ENCODE measurements at regions not wholly inside any gene's neighbourhood (a gene's known extent, or its start where the extent isn't known, plus 50 kb on each side); places are given as distances from the start of the nearest gene placed in this dataset.

DNA sequence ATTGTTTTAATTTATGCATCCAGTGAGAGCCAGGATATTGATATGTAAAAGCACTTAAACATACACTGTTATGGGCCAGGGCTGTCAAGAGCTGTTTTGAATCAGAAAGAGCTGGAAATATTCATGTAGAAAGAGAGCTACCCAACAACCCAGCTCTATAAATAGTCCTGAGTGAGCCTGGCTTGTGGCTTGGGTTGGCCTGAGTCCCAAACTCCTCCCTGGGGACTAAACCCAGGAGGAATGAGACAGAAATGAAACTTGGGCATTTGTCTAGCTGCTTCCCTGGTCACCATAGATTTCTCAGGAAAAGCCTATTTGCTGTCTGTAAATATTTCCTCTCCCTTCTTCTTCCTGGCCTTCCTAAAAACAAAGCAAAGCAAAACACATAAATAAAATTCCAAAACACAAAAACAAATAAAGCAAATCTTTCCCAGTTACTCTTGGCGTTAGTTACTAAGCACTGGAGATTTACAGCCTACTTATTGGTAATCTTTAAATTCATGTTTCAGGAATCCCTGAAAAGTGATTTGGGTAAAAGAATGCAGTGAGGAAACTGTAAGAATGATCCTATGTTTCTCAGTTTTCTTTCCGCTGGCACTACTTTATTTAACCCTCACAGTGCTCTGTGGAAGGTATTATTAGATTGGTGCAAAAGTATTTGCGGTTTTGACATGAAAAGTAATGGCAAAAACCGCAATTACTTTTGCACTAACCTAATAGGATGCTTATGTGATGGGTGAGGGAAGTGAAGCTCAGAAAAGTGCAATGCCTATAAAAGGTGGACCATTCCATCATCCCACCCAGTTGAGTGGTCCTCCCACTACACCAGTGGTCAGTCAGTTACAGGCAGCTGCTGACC is 111.8 kb downstream of the CARTPT start:
- H3K4me1 Mint-ChIP-seq (ENCODE audit: low read depth) = no peaks in the 10 kb centered on the region
- TF ChIP-seq, protein P1, sequence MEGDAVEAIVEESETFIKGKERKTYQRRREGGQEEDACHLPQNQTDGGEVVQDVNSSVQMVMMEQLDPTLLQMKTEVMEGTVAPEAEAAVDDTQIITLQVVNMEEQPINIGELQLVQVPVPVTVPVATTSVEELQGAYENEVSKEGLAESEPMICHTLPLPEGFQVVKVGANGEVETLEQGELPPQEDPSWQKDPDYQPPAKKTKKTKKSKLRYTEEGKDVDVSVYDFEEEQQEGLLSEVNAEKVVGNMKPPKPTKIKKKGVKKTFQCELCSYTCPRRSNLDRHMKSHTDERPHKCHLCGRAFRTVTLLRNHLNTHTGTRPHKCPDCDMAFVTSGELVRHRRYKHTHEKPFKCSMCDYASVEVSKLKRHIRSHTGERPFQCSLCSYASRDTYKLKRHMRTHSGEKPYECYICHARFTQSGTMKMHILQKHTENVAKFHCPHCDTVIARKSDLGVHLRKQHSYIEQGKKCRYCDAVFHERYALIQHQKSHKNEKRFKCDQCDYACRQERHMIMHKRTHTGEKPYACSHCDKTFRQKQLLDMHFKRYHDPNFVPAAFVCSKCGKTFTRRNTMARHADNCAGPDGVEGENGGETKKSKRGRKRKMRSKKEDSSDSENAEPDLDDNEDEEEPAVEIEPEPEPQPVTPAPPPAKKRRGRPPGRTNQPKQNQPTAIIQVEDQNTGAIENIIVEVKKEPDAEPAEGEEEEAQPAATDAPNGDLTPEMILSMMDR (IDR thresholded peaks at IDR 0.05; ENCODE audit: unreplicated experiment) = no peak
- no peaks in the 10 kb centered on the region for H3K27me3 Mint-ChIP-seq
- DNase-seq (ENCODE audit: low spot score, unreplicated experiment) = no peak
- no peak overlapping the region for H3K4me3 Mint-ChIP-seq (ENCODE audit: low read depth)
- H3K27ac Mint-ChIP-seq = no peak overlapping the region
- H3K36me3 Mint-ChIP-seq (ENCODE audit: insufficient read depth) = no peaks in the 10 kb centered on the region
- peaks cover 12% of the 10 kb centered on the region for H3K9me3 Mint-ChIP-seq (ENCODE audit: low read depth)

DNA sequence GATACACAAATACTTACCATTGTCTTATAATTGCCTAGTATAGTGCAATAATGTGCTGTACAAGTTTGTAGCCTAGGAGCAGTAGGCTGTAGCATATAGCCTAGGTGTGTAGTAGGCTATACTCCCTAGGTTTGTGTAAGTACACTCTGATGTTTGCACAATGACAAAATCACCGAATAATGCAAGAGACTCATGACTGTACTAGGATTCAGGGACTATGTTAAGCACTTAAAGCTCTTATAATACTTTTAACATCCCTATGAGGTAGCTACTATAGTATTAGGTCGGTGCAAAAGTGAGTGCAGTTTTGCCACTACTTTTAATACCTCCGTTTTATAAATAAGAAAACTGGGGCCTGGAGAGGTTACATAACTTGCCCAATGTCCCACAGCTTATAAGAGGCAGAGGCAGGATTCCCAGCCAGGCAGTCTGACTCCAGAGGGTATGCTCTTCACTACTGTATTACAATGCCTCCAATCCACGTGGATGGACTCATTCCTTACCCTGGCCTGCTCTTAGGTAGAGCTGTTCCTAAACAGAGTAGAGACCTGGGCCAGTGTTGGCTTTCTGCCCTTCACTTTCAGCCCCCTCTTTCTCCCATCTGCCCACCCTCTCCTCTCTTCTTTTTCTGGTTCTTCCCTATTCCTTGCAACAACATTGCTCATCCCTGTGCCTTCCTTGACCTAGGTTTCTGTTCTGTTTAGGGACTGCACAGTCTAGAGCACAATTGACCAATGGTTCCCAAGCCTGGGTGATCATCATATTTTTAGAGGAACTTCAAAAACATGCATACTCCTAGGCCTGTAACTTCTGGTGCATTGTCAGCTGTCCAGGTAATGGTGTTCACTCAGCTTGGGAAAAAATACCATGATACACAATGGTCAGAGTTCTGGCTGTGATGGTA is 114.0 kb downstream of the CARTPT start:
- DNase-seq (ENCODE audit: low spot score, unreplicated experiment) = no peak
- H3K9me3 Mint-ChIP-seq (ENCODE audit: low read depth) = no peaks in the 10 kb centered on the region
- H3K27me3 Mint-ChIP-seq = no peaks in the 10 kb centered on the region
- no peaks in the 10 kb centered on the region for H3K4me1 Mint-ChIP-seq (ENCODE audit: low read depth)
- TF ChIP-seq, protein P1 (IDR thresholded peaks at IDR 0.05; ENCODE audit: unreplicated experiment) = no peak
- H3K27ac Mint-ChIP-seq = no peak overlapping the region
- H3K4me3 Mint-ChIP-seq (ENCODE audit: low read depth) = no peak overlapping the region
- no peaks in the 10 kb centered on the region for H3K36me3 Mint-ChIP-seq (ENCODE audit: insufficient read depth)

DNA sequence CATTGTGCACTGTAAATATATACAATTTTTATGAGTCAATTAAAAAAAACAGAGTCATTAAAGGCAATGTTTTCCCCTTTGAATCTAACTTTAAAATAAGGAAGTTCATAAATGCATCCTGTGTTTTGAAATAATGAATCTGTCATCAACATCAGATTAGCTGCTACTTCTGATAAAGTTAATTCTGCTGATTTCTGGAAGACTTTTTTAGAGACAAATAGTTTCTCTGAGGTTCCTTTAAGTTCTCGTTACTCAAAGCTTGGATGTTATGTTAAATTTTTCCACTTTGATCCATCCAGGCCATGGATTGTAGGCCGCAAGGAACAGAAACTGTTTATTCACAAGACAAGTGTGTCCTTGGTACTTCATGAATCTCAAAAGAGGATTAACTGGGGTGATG is 115.5 kb downstream of the CARTPT start:
- no peaks in the 10 kb centered on the region for H3K9me3 Mint-ChIP-seq (ENCODE audit: low read depth)
- H3K36me3 Mint-ChIP-seq (ENCODE audit: insufficient read depth) = no peaks in the 10 kb centered on the region
- TF ChIP-seq, protein P1 (IDR thresholded peaks at IDR 0.05; ENCODE audit: unreplicated experiment) = no peak
- H3K4me3 Mint-ChIP-seq (ENCODE audit: low read depth) = no peak overlapping the region
- H3K27me3 Mint-ChIP-seq = no peaks in the 10 kb centered on the region
- no peak overlapping the region for H3K27ac Mint-ChIP-seq
- no peaks in the 10 kb centered on the region for H3K4me1 Mint-ChIP-seq (ENCODE audit: low read depth)
- no peak for DNase-seq (ENCODE audit: low spot score, unreplicated experiment)

DNA sequence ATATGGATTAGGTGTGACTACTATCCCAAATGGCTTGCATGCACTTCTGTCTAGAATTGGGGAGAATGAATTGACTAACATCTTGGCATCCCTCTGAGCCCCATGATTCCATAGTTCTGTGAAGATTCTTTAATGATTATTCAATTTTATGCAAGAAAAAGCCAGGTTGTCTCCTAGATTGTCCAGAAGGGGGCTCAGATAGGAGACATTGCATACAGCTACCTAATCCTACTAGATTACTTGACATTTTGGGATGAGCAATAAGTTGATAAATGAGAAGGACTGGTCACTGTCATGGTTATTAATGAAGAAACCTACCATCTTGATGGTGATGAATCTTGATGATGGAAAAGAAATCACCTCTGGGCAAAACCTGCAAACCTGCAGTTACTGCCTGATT is 117.0 kb downstream of the CARTPT start:
- no peak overlapping the region for H3K27ac Mint-ChIP-seq
- H3K4me3 Mint-ChIP-seq (ENCODE audit: low read depth) = no peak overlapping the region
- H3K36me3 Mint-ChIP-seq (ENCODE audit: insufficient read depth) = no peaks in the 10 kb centered on the region
- H3K27me3 Mint-ChIP-seq = no peaks in the 10 kb centered on the region
- no peak for DNase-seq (ENCODE audit: low spot score, unreplicated experiment)
- no peaks in the 10 kb centered on the region for H3K9me3 Mint-ChIP-seq (ENCODE audit: low read depth)
- H3K4me1 Mint-ChIP-seq (ENCODE audit: low read depth) = no peaks in the 10 kb centered on the region
- TF ChIP-seq, protein P1 (IDR thresholded peaks at IDR 0.05; ENCODE audit: unreplicated experiment) = peak; percentile 31

DNA sequence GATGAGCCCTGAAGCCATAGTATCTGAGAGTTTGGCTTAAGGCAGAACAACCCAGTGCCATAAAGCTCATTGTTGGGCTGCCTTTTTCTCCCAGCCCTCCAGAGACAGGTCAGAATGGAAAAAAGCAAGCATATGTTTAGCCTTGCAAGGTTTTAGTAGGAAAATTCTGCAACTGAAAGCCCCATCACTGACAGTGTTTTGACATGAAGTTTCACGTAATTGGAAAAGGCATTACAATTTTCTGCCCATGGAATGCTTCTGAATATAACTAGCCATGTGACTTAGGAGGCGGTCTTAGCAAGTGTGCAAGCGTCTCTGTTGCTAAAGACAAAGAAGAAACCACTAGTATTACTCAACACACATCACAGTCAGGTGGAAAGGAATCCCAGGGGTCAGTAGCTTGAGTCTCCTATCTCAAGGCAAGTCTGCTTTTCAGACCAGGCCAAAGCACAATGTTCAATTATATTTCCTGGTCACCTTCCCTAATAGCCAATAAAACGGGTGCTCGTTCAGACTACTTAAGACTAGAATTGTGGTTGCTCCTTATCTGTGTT is 117.6 kb downstream of the CARTPT start:
- TF ChIP-seq, protein P1 (IDR thresholded peaks at IDR 0.05; ENCODE audit: unreplicated experiment) = no peak
- Mint-ChIP-seq H3K4me3 (ENCODE audit: low read depth) (no peak overlapping the region), H3K36me3 (ENCODE audit: insufficient read depth) (no peaks in the 10 kb centered on the region), H3K9me3 (ENCODE audit: low read depth) (no peaks in the 10 kb centered on the region), H3K4me1 (ENCODE audit: low read depth) (no peaks in the 10 kb centered on the region), H3K27ac (no peak overlapping the region), H3K27me3 (no peaks in the 10 kb centered on the region)
- no peak for DNase-seq (ENCODE audit: low spot score, unreplicated experiment)
